HG03039 (cell line): ENCODE measurements at regions not wholly inside any gene's neighbourhood (a gene's known extent, or its start where the extent isn't known, plus 50 kb on each side); places are given as distances from the start of the nearest gene placed in this dataset.

Experiments
- ATAC-seq: cut with Tn5 transposase; IDR thresholded peaks from one replicate; pipeline ENCODE4 v1.9.1; 2021; ENCODE audit warnings: mild to moderate bottlenecking, moderate library complexity; ENCODE audit not compliant: unreplicated experiment

DNA sequence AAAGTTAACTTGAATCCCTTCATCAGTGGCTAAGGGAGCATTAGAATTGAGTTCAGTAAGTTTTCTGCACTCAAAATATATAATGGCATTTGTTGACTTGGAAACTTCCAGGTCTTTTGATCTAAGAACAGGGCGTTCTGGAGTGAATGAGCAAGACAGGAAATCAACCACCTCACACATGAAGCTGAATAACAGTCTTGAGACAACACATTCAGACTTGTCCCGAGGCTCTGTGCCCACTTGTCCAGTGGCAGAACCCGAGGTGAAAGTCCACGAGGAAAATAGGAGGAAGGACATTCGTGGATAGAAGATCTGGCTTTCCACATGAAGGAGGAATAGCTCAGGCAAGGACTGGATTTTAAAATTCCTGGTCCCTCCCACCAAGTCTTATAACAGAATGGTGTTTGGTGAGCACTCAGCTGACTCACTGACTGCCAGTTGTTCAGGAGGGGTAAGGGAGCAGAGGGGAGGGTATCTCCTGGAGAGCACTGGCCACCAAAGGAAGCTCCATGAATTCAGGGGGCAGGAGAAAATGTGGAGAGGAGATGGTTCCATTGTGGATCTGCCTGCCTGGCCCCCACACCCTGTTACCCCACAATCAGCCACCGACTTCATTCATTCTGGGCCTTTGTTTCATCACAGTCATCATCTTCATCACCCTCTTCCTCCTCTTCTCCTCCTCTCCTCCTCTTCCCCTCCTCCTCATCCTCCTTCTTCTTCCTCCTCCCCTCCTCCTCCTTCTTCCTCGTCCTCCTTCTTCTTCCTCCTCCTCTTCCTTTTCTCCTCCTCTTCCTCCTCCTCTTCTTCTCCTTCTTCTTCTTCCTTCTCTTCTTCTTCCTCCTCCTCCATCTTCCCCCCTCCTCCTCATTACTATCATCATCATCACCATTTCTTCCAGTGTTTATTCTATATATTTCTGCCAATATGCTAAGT is 620.1 kb downstream of the MED13L start:
- no peak for ATAC-seq

DNA sequence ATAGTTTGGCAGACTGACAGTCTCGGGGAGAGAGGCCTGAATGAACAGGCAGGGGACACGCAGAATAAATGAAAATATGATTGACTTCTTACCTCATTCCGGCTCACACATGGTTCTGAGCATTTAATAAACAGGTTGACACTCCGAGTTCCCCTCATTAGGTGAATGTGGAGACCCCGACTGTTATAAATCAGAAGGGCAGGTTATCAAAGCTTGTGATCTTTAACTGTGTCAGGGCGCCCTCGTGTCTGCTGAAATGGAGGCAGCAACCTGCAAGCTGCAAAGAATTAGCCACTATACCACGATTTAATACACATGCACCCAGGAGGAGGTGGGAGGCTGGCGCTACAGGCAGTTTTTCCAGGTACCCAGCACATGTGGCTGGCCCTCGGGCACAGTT is 627.5 kb downstream of the MED13L start:
- no peak for ATAC-seq

GRCh38 chr12:115648463-115648862 is 629.0 kb downstream of the MED13L start:
- ATAC-seq = no peak

GRCh38 chr12:115646210-115646609 is 631.3 kb downstream of the MED13L start:
- no peak for ATAC-seq

DNA sequence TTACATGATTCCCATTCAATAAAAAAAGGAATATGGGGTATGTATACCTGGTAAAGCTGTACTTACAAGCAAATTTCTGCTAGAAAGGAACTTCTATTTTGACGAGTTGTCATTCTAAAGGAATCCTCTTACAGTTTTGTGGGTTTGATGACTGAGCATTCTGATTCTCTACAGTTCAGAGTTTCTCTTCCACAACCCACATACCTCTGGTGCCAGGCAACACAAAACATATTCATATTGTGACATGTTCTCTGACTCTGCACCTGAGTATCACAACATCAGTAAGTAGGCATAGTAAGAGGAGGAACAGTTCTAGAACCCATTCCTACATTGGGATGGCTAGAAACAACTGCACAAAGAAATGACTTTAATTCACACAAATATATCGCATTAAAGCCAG is 636.6 kb downstream of the MED13L start:
- no peak for ATAC-seq

- ATAC-seq = no peak
Measured at GRCh38 chr12:115639648-115640012, 637.9 kb downstream of the MED13L start.

GRCh38 chr12:115638733-115639647 is 638.5 kb downstream of the MED13L start:
- ATAC-seq = no peak

DNA sequence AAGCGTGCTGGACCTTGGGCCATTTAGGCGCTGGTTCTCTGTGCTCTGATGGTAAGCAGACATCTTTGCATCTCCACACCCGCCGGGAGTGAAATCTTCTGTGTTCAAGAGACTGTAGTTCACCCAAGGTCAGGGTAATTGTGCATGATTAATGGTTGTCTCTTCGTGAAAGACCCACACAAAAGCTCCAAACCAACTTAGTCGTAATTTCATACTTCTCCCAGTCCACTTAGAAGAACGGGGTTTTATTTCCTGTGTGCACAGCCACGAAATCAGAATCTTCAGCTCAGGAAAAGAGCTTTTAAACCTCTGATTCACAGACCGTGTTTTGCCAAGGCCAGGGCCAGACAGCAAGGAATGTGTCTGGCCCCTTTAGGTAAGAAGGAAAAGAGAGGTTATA is 640.9 kb downstream of the MED13L start:
- ATAC-seq = no peak

GRCh38 chr12:115632308-115632707 is 645.2 kb downstream of the MED13L start:
- ATAC-seq = no peak

- no peak for ATAC-seq
Measured at GRCh38 chr12:115630136-115630535, 647.4 kb downstream of the MED13L start.

DNA sequence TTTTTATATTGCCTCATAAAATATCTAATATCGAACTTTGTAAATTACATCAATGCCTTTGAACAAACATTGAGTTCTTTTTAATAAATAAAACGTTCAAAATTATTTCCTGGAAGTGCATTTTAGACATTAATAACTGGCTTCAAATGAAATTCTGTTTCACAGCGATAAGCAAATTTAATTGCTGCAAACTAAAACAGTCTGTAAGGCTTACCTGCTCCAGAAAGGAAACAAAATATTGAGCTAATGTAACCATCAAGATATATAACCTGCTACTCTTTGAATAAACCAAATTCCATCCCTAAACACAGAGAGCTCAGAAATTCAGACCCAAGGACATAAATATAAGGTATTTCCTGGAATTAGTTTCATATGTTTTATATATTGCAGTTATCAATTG is 651.3 kb downstream of the MED13L start:
- ATAC-seq = no peak

GRCh38 chr12:115623764-115624334 is 653.6 kb downstream of the MED13L start:
- no peak for ATAC-seq

DNA sequence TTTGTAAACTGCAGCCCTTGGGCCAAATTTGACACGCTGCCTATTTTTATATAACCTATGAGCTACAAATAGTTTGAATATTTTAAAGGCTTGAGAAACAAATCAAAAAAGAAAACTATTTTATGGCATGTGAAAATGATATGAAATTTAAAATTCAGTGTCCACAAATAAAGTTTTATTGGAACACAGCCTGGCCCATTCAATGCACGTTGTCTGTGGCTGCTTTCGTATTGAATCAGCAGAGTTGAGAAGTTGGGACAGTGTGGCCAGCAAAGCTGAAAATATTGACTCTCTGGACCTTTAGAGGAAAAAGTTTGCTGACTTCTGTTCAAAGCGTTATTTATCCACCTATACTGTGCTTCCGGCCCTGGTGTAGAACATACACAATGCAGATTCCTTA is 654.2 kb downstream of the MED13L start:
- no peak for ATAC-seq

DNA sequence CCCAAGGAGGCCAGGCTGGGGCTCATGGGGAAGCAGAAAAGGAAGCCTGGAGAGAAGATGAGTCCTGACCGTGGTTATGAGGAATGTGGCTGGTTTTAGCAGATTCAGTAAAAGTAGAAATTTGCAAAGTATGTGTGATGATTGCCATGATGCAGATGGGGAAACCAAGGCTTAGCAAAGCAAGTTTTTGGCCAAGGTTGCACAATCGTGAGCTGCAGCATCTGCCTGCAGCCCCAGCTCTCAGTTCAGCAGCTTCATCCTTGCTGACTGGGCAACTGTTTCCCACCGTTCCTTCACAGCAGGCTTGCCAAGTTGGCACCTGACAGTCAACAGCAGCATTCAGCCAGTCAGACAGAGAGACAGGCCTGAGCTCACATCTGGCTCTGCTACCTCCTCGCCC is 656.7 kb downstream of the MED13L start:
- no peak for ATAC-seq

GRCh38 chr12:115619889-115620288 is 657.6 kb downstream of the MED13L start:
- no peak for ATAC-seq

- ATAC-seq = no peak
Measured at GRCh38 chr12:115619061-115619460, 658.4 kb downstream of the MED13L start.

GRCh38 chr12:115618105-115618504 is 659.4 kb downstream of the MED13L start:
- ATAC-seq = no peak

DNA sequence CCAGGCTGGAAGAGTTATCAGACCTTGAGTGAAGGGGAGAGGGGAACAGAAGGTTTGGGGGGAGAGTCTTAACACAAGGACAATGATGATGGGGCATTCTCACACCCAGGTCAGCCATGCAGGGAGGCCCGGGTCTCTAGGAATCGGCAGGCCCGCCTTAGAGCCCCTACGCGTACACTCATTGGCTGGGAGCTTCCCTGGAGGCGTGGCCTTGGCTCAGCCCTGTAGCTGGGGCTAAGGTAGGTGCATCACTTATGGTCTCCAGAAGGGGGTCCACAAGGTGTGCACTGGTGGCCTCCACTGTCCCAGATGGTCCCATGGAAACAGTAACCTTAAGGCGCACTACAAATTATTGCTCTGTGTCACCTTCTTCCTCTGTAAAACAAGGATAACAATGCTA is 660.1 kb downstream of the MED13L start:
- no peak for ATAC-seq

- ATAC-seq = no peak
Measured at GRCh38 chr12:115611477-115611876, 666.0 kb downstream of the MED13L start.

DNA sequence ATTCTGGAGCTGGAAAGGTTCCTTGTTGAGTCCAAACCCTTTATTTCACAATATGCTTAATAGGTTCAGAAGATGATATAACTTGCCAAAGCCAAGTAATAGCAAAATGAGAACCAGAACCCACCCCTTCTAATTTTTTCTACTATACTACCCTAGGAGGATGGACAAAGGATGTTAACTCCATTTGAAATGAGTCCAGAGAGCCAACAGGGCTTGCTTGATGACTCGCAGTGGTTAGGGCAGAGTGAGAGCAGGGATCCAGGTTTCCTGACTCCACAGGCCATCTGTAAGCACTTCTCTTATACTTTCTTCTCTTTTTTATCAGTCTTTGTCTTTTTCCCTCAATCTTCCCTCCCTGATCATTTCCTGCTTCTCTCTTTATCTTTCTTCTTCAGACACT is 668.1 kb downstream of the MED13L start:
- ATAC-seq = no peak

GRCh38 chr12:115606040-115606439 is 671.5 kb downstream of the MED13L start:
- ATAC-seq = no peak
